Testis (tissue), 2 donors: ENCODE measurements at regions not wholly inside any gene's neighbourhood (a gene's known extent, or its start where the extent isn't known, plus 50 kb on each side); places are given as distances from the start of the nearest gene placed in this dataset.

Experiments used
- CTCF ChIP-seq, 3 experiments: fragments of 450-650 bp in 2 of 3; fragments of 200-600 bp in 1 of 3; sonication (generic) in 1 of 3; IDR thresholded peaks; one replicate each; pipeline ENCODE4 v1.5.1; 2016 to 2019; ENCODE audit warnings: antibody characterized with exemption in 3 of 3, mild to moderate bottlenecking in 2 of 3, moderate library complexity in 1 of 3
- POLR2A ChIP-seq: fragments of 450-650 bp; IDR thresholded peaks from one replicate; pipeline ENCODE4 v1.6.1; 2017; ENCODE audit warnings: antibody characterized with exemption, mild to moderate bottlenecking, moderate library complexity

GRCh38 chr1:222043444-222044292 lies 301.8 kb upstream of the DUSP10 start:
- TF ChIP-seq CTCF (IDR thresholded peaks at IDR 0.05) (no peak), POLR2A (no peak)
